GM19467 (cell line): ENCODE measurements at regions not wholly inside any gene's neighbourhood (a gene's known extent, or its start where the extent isn't known, plus 50 kb on each side); places are given as distances from the start of the nearest gene placed in this dataset.
"Not testable (repeated sequence)": the region's sequence is repeated elsewhere in the genome, so short reads cannot be mapped to it uniquely, and the experiment has no call there.

ENCODE experiments used
- ATAC-seq: cut with Tn5 transposase; IDR thresholded peaks from one replicate; pipeline ENCODE4 v1.9.1; 2021; ENCODE audit warnings: mild to moderate bottlenecking, moderate library complexity; ENCODE audit not compliant: unreplicated experiment

- ATAC-seq, result no peak
Observed at GRCh38 chr4:100042235-100042634, 92.2 kb upstream of the H2AZ1 start.

- no peak for ATAC-seq
Observed at GRCh38 chr4:100041646-100042045, 91.6 kb upstream of the H2AZ1 start.

GRCh38 chr4:100034023-100034664 lies 84.1 kb upstream of the H2AZ1 start:
- ATAC-seq, result no peak

GRCh38 chr4:100026066-100026465 lies 76.0 kb upstream of the H2AZ1 start:
- ATAC-seq, result no peak

- no peak for ATAC-seq
Observed at GRCh38 chr4:100023800-100024199, 73.7 kb upstream of the H2AZ1 start.

GRCh38 chr4:100022792-100023222 lies 72.7 kb upstream of the H2AZ1 start:
- ATAC-seq, result no peak

- no peak for ATAC-seq
Observed at GRCh38 chr4:100019821-100020220, 69.7 kb upstream of the H2AZ1 start.

GRCh38 chr4:100017637-100018310 lies 67.7 kb upstream of the H2AZ1 start:
- peak; percentile 68 for ATAC-seq

- no peak for ATAC-seq
Observed at GRCh38 chr4:100016191-100016590, 66.1 kb upstream of the H2AZ1 start.

GRCh38 chr4:100014616-100015015 lies 64.5 kb upstream of the H2AZ1 start:
- ATAC-seq, result no peak

GRCh38 chr4:100009490-100009889 lies 59.4 kb upstream of the H2AZ1 start:
- ATAC-seq, result no peak

- no peak for ATAC-seq
Observed at GRCh38 chr4:100008048-100008447, 58.0 kb upstream of the H2AZ1 start.

- ATAC-seq, result not testable (repeated sequence)
Observed at GRCh38 chr4:100006161-100006560, 56.1 kb upstream of the H2AZ1 start.
